Renal pelvis (tissue), 1 donor: ENCODE measurements at regions not wholly inside any gene's neighbourhood (a gene's known extent, or its start where the extent isn't known, plus 50 kb on each side); places are given as distances from the start of the nearest gene placed in this dataset.

Source experiments
- DNase-seq: peaks from one replicate; pipeline ENCODE4 v3.0.0-alpha.2; 2013

DNA sequence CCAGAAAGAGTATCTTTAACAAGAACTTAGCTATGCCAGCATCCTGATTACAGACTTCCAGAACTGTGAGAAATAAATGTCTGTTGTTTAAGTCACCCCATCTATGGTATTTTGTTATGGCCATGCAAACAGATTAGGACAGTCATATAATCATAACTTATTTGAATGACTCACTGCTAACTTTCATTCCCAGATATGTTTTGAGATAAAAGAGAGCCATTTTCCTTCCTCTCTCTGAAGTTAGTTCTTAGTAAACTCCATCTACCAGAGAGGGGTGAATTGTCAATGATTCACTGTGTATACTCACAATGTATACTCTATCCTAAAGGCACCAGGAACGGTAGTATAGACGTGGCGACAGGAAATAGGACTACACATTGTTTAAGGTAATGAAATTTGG, 179.4 kb upstream of the DPH6 start:
- DNase-seq = no peak

GRCh38 chr15:35727627-35728026, 181.7 kb upstream of the DPH6 start:
- DNase-seq = no peak

- DNase-seq = peak; percentile 48
Measured at GRCh38 chr15:35728219-35728940, 182.4 kb upstream of the DPH6 start.

DNA sequence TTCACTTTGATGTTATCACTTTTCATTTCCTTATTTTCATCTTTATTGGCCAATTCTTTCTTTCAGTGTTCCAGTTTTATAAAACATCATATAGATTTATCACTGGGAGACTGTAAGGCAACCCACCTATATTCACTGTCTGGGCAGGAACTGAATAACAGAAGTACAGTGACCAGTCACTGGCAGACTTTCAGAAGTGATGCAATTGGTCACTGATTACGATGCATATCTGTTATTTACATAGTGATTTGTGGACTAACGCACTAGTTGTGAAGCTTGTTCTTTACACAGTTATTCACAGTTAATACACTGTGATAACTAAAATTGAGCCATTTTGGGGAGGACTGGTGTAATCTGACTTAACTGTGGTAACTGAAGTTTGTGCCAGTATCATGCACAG, 190.2 kb upstream of the DPH6 start:
- no peak for DNase-seq

DNA sequence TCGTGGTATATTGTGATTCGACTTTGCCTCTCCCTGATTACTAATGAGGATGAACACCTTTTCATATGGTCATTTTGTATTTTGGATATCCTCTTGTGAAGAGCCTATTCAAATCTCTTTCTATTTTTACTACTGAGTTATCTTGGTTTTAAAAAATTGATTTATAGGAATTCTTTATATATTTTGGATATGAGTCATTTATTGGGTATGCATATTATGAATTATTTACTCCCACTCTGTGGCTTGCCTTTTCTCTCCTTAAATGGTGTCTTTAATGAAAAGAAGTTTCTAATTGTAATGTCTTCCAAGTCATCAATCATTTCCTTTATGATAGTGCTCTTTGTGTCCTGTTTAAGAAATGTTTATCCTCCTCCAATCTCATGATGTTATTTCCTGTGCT, 191.5 kb upstream of the DPH6 start:
- DNase-seq = no peak

GRCh38 chr15:35738370-35738769, 192.4 kb upstream of the DPH6 start:
- DNase-seq = no peak

DNA sequence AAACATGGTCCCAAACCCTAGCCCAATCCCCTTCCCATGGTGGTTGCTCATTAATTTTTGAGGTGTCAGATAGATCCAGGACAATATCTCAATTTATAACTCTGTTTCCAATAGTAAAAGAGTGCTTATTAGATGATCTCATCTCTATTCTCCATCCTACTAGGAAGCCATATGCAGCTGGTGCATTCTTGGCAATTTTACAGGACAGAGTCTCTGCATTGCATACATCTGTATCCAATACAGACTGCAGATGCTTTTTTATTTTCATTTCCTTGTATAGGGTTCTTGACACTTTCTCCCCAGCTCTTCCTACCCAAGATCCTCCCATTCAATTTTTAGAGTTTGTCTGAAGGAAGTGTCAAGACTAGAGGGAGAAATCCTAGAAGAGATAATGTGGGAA, 194.8 kb upstream of the DPH6 start:
- DNase-seq = no peak

GRCh38 chr15:35741395-35741794, 195.4 kb upstream of the DPH6 start:
- no peak for DNase-seq

GRCh38 chr15:35741881-35742280, 195.9 kb upstream of the DPH6 start:
- DNase-seq = no peak

GRCh38 chr15:35743321-35743720, 197.4 kb upstream of the DPH6 start:
- DNase-seq = no peak

GRCh38 chr15:35746121-35746520, 200.2 kb upstream of the DPH6 start:
- no peak for DNase-seq

GRCh38 chr15:35748105-35748504, 202.1 kb upstream of the DPH6 start:
- no peak for DNase-seq

- DNase-seq = no peak
Measured at GRCh38 chr15:35750051-35750450, 204.1 kb upstream of the DPH6 start.

DNA sequence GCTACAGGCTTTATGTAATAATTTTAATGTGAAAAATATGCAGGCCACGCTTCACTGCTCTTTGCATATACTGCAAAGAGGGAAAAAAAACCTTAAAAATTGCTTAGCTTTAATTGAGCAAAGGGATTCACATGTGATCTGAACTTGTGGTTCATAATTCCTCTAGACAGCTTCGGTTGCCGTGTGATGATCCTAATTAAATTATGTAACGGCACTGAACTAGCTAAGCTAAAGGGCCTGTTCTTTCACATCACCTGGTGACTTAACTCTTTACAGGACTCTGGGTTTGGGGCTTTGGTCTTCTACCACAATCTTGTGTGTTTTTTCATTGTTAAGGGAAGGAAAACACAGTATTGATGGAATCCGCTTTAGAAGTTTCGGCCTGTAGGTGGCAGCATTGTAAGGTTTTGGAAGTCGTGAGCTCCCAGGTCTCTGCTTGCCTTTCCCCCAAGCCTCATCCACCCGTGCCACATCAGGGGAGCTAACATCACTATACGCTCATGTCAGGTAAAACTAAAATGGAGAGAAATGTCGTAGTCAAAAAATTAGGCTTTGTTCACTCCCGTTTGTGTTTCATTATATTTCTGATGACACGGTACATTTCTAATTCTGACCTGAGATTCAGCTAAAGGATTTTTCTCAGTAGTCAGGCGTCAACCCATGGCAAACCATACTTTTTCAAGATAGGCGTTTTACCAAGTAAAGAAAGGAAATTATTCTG, 205.6 kb upstream of the DPH6 start:
- peak; percentile 90 for DNase-seq

- no peak for DNase-seq
Measured at GRCh38 chr15:35752134-35752466, 206.1 kb upstream of the DPH6 start.

DNA sequence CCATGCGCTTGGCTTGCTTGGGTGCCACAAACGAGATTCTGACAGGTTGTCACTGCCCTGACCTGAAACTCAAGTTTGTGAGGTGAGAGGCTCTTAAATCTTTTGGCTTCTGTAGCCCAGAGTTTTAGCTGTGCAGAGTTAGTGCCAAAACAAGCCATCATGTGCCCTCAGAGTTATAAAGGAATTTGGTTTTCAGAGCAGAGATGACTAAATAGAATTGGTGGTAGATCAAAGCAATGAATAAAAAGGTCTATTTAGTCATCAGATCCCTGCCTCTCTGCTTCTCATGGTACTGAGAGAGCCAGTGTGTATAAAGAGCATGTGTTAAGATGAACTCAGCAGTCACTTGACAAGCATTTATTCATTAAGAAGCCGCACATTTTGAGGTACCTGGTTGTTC, 207.5 kb upstream of the DPH6 start:
- no peak for DNase-seq

DNA sequence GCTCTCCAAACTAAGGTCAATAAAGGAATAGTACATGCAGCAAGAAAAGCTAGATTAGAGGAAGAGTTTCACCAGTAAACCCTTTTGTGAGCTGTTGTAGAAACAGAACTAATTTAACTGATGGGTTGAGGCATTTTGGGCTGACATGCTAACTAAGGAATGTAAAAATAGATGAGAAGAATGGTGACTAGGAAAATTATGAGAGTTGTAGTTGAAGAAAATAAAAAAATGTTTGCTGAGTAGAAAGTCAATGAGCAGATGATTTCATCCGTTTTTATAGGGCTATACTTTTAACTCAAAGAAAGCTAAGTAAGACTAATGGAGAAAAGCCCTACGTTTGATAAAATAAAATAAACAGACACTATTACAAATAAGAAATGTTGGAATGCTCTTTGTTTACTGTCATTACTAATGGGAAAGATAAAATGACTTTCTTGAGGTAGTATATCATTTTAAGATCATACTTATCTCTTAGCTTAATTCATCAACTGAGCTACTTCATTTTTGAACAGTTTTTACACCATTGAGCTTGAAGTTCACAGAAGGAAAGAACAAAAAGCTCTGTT, 209.4 kb upstream of the DPH6 start:
- DNase-seq = no peak

GRCh38 chr15:35756623-35757022, 210.7 kb upstream of the DPH6 start:
- DNase-seq = no peak

DNA sequence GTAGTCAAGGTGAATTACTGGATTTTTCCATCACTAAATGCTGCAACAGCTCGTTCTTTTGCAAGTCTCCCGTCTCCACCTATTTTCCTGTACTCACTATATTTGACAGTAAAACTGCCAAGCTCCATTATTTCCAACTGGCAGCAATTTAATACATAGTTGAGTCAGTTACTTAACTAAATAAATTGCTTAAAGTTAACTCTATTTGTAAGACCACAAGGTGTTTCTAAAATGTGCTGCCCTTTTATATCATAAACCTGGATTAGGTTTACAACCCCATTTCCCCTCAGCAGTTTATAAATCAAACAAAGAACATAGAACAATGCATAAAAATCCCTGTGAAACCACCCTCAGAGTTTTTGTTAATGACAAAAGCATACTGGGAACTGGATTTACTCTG, 211.4 kb upstream of the DPH6 start:
- DNase-seq = no peak

GRCh38 chr15:35757765-35758164, 211.8 kb upstream of the DPH6 start:
- no peak for DNase-seq

- DNase-seq = no peak
Measured at GRCh38 chr15:35764661-35765519, 218.9 kb upstream of the DPH6 start.

DNA sequence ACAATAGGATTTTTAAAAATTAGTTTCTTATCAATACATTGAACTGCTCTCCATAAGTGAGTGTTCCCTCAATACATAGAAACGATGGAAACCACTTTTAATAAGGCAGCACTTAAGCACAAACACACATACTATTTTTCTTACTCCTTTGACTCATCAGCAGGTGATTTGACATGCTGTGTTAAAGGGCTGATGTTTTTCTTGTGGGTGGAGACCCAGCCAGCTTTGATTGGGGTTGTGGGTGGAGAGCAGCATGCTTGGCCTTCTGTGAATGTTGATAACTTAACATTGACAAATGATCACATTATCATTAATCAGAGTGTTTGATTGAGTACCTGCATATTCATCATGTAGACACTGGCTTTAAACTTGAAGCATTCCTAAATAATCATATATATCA, 223.0 kb upstream of the DPH6 start:
- DNase-seq = no peak

- DNase-seq = no peak
Measured at GRCh38 chr15:35769656-35770055, 223.7 kb upstream of the DPH6 start.
